HG03280 (cell line): ENCODE measurements at regions not wholly inside any gene's neighbourhood (a gene's known extent, or its start where the extent isn't known, plus 50 kb on each side); places are given as distances from the start of the nearest gene placed in this dataset.

ENCODE experiments used
- ATAC-seq: cut with Tn5 transposase; IDR thresholded peaks from one replicate; pipeline ENCODE4 v1.9.1; 2021; ENCODE audit warnings: mild to moderate bottlenecking, moderate library complexity; ENCODE audit not compliant: unreplicated experiment

DNA sequence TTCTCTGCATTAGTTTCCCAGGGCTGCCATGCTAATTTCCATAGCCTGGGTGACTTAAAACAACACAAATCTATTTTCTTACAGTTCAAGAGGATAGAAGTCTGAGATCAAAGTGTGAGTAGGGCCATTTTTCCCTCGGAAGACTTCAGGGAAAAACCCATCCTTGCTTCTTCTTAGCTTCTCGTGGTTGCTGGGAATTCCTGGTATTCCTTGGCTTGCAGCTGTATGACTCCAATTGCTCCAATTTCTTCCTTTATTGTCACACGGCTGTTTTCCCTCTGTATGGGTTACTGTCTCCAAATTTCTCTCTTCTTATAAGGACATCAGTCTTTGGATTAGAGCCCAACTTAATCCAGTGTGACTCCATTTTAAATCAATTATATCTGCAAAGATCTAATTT, 128.4 kb upstream of the JAG1 start:
- no peak for ATAC-seq

DNA sequence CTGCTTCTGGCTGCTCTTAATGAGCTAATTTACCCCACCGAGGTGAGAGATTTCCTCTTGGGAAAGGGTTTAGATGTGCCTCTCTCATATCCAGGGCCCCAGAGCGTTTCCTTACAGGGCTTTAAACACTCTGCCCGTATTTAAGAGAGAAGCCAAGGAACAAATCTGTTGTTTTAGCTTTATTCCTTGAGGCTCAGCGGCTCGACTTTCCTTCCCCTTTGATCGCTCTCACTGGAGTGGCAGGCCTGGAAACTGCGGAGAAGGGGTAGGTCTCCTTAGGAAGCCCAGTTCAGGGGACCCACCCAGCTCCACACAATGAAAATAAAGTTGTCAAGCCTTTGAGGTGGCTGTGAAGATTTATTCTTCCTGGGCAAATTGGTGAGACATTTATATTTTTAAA, 132.0 kb upstream of the JAG1 start:
- no peak for ATAC-seq

DNA sequence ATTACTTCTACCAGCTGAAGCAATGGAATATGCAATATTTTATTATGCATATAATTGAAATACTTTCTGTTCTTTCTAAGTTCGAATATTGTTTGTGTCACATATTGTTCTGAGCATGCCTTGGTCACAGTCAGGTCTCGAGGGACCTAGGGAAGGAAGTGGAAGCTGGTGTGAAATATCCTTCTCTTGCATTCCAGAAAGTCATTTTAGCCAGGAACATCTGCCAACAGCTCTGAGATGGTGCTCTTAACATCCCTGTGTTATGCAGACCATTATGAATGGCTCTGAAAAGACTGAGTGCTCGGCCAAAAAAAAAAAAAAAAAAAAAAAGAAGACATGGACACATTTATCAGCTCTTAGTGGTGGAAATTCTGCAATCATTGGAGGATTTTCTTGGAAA, 132.7 kb upstream of the JAG1 start:
- ATAC-seq = no peak

DNA sequence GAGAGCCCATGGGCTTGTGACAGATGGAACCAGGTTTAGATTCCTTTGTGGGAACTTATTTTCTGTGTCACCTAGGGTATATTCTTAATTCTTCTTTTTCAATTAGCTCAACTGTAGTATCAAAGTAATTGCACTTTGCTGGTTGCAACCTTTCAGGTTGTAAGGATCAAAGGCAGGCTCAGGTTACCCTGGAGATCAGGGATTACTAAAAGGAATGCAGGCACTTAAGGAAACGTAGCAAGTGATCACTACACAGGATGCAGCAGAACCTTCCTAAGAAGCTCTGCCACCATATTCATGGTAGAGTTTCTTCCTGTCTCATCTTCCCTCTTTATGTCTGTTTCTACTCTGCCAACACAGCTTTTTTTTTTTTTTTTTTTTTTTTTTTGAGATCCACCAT, 133.2 kb upstream of the JAG1 start:
- ATAC-seq = no peak

DNA sequence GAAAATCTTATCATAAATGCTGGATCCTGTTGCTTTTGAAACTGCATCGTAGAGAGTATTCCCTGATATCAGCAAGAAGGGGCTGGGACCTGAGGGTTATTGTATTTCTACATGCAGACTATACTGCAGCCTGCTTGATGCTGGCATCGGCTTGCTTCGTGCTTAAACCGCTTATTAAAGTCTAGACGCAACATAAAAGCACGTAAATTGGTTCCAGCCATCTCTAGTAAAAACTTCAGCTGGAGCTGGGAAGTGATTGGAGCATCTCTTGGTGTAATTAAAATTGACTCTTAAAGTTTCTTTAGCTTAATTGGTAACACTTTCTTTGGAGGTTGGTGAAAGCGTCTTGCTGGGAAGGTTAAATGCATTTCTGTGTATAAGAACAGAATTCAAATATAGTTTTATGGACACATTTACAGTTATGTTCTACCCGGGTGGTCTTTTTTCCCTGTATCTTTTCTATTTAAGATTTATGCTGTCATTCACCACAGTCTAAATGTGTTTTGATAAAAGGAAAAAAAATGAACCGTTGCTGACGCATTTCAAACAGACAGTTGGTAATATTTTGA, 139.0 kb upstream of the JAG1 start:
- ATAC-seq = no peak

DNA sequence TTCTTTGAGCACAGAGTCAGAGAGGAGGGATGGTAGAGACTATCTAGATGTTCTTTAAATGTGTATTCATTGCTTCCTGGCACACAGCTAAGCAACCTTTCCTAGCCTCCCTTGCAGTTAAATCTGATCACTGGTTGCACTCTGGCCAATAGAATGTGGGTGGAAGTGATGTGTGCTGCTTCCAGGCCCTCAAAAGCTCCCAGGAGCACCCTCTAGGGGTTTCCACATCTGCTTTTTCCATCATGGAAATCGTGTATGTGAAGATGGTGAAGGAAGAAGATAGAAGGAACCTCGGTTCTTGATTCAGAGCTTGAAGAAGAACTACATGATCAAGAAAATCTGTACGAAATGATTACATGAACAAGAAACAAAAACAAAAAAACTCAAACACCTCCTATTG, 149.8 kb upstream of the JAG1 start:
- ATAC-seq = no peak

DNA sequence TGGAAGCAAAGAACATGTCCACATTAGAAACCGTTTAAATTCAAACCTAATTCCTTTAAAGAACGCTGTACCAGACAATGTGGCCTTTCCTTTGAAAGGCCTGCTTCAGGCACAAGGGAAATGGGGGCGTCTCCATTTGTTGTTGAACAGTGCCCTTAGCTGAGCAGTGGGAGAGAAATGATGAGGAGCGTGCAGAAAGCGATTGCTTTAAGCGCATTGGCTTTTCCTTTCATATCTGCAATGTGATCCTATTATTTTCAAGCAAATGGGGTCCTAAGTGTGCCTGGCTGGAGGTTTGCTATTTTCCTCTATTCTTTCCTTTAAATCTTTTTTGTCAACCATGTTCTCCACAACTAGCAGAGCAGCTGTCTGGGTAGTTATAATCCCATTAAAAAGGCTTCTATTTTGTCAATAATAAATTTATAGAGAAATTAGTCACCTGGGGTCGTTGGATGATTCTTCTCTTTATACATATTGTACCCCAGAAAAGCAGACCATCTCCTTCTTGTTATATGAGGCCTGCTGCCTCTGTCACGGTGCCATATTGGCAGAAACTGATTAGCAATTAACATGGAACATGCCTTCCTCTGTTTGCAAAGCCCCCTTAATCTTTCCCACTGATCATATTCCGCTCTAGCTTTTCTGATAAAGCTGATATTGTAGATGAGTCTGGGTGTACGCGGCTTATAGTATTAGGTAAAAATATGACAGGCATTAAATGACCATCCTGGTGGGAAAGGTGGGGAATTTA, 151.1 kb upstream of the JAG1 start:
- ATAC-seq = no peak

DNA sequence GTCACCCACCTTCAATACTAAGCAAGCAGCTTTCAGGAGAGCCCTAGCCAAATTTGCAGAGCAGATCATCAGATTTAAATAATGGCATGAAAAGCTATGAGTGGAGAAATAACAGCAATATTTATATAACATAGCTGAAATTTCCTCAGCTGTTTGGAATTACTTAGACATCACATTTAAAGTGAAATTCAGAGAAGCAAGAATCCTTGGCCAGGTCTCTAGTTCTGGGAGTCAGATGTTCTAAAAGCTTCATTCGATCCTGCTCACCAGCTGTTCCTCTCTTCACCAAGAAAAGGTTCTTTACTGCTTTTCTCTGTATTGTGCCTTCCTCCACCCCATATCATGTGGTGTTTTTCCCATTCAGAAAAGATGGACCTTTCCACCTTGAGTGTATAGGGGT, 152.3 kb upstream of the JAG1 start:
- no peak for ATAC-seq

DNA sequence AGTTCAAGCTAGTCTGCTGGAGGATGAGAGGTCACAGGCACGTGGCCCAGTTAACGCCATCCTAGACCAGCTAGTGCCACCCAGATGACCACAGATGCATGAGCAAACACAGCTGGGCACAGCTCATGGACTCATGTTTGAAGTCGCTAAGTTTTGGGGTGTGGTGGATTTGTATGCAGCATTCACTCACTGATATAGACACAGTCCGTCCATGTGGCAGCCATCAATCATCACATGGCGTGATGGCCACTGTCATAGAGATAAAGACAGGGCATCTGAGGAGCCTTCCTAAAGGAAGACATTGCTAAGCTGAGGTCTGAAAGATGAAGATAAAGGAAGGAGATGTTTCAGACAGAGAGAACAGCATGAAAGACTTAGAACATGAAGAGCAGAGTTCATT, 154.4 kb upstream of the JAG1 start:
- ATAC-seq = no peak

DNA sequence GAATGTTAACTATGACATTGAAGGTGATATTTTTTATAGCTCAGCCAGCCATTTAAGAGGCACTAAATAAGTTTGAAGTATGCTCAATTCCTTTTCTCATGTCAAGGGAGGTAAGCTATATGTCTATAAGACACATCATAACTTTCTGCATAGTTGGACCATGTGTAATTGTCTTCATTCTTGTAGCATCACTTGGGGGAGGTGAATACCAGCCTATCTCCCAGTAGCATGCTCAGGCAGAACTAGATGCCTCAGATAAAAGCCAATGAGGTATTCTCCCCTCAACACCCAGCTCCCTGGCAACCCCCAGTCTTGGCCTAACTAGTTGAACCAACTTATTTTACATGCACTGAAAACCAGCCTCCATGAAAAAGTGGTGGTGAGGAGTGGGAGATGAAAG, 158.3 kb upstream of the JAG1 start:
- ATAC-seq = no peak

DNA sequence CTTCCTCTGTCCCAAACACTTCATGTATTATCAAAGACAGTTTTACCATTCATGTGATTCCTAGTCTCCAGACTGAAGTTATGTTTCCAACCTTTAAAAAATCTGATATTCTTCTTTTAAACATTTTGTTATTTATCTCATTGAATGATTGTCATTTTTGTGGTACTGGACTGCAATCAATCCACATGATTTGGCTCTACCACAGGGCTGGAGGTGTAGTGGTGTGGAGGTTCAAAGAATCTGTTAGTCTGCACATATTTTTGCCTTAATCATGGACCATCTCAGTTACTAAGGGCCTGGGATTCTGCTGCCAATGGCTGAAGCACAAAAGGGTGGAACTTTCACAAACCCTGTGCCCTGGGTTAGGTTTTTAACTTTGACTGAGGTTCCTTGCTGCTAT, 164.1 kb upstream of the JAG1 start:
- ATAC-seq = no peak

DNA sequence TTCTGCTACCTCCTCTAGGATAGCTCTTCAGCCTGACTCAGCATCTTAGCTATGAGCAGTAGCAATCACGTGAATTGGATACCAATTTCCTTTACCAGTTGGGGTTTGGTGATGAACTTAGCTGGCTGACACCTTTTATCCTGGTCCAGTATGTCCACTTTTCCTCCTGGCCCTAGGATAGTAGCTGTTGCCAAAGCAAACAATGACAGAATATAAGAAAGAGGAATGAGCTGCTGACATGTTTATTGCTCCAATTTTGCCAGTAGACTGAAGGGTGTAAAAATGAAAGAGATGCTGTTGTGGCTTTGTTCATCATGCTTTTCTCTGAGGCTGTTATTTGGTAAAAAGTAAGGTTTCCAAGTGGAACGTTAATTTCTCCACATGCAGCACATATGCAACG, 168.3 kb upstream of the JAG1 start:
- ATAC-seq = no peak

DNA sequence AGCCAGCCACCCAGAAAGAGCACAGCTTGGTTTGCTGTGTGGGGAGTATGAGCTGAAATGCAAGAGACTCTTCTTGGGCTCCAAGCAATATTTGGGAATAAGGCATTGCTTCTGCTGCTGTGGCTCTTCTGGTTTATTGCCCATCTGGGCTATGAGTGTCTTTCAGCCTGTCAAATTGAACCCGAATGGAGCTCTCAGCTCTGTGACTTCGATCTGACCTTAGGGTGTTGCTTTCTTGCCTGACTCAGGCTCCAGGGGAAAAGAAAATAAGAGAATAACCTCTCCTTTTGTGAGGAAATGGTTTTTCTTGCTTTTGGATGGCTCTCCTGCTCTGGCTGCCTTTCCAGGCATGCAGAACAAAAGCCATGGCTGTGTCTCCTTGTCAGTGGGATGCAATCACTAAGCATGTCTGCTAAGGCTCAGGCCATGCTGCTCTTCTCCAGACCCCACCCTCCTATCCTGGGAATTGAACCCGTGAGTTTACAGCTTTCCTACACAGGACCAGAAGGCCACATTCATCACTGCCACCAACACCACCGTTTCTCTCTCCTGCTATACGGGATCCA, 169.4 kb upstream of the JAG1 start:
- no peak for ATAC-seq

DNA sequence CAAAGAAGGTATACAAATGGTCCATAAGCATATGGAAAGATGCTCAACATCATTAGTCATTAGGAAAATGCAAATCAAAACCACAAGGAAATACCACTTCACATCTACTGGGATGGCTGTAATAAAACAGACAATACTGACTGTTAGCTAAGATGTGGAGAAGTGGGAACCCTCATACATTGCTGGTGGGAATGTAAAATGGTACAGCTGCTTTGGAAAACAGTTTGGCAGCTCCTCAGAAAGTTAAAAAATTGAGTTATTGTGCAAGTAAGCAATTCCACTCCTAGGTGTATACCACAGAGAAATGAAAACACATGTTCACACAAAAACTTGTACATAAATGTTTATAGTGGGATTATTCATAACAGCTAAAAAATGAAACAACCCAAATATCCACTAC, 173.0 kb upstream of the JAG1 start:
- no peak for ATAC-seq

DNA sequence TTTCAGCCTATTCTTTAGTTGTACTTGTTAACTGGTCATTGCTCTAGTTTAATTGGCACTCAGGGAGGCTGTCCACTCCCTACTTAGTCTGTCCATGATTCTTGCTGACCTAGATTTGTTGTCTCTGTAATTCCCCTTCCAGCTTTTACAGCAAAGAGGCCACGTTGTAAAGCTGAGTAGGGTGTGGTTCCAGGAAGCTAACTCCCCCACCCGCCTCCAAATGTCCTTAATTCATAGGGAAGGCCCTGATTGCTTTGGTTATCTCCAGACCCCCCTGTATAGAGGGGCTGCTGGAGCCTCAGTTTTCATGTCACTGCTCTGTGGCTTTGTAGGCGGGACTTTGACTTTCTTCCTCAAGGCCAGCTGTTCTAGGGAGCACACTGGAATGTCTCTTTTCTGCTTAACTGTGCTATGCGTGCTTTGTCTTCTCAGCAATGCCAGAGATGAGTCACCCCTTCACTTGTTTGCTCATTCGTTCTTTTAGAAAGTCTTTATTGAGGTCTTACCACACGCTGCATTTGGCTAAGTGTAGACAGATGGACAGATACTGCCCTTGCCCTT, 175.1 kb upstream of the JAG1 start:
- ATAC-seq = no peak

DNA sequence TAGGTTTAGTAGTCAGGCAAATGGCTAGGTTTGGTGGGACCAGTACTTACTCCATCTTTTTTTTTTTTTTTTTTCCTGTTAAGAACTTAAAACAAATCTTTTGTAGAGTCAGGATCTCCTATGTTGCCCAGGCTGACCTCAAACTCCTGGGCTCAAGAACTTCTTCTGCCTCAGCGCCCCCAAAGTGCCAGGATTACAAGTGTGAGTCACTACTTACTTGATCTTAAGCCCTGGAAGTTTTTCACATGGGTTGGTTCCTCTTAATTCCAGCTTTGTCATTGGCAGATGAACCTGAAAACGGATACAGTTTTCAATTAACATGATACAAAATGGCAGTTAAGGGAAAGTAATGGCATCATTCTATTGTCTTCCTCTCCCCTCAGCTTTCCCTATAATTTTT, 179.4 kb upstream of the JAG1 start:
- ATAC-seq = no peak

DNA sequence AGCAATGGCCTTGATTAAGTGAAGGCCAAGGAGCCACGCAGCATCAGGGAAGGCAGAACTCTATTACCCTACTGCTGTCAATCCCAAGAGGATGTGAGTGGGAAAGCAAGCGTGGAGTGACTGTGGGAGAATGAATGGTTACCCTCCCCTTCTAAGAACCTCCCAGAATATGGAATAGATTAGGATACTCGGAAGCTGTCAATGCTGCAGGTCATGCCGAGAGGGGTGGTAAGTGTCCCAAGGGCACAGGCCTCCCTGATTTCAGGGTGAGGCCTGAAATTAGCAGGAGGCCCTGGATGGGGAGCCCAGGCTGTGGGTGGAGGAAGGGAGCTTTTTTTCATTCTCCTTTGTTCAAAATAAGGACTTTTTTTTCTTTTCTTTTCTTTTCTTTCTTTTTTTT, 179.9 kb upstream of the JAG1 start:
- ATAC-seq = no peak

DNA sequence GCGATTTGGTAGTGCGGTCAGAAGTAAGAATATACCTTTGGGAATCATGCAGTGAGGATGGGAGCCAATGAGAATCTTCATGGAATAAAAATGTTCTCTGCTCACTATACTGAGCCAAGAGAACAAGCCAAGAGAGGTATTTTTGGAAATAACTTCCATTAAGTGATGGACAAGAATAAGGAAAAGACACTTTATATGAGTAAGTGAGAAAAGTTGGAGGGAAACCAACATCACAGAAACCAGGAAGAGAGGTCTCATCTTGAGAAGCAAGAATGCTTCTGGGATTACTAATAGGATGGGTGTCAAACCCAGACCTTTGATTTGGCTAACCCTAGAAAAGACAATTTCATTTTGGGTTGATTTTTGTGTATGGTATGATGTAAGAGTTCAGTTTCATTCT, 181.2 kb upstream of the JAG1 start:
- no peak for ATAC-seq

DNA sequence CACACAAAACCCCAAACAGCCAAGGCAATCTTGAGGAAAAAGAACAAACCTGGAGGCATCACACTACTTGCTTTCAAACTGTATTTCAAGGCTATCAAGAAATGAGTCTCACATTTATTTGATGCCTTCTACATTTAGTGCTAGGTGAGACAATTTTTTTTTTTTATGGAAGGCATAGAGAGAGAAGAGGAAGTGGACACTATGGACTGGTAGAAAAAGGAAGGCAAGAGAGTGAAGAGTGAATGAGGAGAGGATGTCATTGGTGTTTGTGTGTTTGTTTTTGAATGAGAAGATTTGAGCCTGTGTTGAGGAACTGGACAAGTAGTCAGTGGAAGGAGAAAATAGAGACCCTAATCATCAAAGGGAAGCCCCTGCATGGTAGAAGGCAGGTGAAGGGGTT, 182.0 kb upstream of the JAG1 start:
- no peak for ATAC-seq

DNA sequence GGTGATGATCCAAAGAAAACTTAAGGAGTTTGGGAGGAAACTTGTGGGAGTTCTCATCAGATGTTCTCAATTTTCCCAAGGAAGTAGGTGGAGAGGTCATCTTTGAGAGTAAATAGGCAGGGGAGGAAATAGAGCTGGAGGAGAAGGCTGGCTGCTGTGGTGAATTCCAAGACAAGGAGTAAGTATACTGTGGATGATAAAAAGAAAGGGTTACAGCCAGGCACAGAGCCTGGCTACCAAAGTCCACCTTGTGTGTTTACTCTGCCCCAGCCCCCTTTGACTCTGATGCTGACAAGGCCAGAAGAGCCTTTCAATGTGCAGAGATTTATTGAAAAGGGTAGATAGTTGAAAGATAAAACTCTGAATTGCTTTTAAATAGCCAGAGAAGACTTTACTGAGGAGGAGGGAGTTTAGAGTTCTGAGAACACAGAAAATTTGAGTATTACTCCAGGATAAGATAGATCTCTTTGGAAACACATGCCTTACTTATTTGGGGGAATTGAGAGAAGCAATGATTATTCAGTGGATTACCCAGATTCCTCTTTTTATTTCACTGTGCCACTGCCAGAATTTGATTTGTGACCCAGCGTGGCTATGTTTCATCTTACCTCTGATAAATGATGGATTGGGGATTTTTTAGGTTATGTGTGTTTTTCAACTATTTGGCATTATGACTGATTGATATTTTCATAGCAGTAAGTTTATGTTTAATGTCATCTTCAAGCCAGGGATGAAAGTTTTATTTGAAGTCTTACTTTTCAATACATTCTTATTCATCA, 182.6 kb upstream of the JAG1 start:
- ATAC-seq = no peak

DNA sequence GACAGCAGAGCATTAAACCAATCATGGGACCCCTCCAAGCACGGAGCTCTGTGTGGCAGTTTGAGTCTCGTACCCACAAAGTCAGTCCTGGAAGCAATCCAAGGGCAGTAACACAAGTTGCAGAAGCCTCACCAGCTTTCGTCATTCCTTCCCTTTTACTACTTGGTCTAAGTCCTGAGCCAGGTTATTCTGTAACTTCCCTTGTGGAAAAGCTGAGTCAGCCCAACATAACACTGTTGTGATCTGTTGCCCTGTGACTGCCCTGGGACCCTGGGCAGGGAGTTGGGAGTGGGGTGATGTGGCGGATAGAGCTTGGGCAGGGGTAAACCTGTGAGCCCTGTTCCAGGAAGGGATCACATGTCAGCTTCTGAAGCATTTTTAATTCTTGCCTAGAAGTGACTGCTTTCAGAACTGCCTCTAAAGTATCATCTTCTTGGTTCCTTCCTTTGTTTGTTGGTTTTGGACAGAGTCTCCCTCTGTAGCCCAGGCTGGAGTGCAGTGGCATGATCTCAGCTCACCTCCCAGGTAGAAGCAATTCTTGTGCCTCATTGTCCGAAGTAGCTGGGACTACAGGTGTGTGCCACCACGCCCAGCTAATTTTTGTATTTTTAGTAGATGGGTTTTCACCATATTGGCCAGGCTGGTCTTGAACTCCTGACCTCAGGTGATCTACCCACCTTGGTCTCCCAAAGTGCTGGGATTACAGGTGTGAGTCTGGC, 183.7 kb upstream of the JAG1 start:
- ATAC-seq = no peak
